ENCODE measurements at regions not wholly inside any gene's neighbourhood (a gene's known extent, or its start where the extent isn't known, plus 50 kb on each side); places are given as distances from the start of the nearest gene placed in this dataset.

DNA sequence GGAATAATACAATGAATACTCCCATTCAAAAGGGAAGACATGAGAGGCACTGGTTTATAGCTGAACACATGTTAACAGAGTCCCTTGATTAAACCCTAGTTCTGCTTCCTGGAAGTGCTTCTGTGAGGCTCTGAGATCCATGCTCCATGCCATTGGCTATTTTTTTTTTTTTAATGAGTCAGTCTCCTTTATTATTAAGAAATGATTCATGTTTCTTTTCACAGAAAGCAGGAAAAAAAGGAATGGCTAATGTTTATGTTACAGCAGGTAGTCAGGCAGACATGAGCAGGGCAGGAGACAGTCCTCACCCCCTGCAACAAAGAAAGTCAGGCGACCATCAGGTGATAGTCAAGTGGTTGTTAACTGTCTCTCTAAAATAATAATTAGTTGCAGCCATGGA, 598.7 kb downstream of the EPHA5 start:
- Histone ChIP-seq H4K20me1 (ENCODE audit: insufficient read depth, low read length) (no peaks in the 10 kb centered on the region), H3K4me2 (ENCODE audit: low read length) (no peak overlapping the region), H3K27me3 (ENCODE audit: low read depth, low read length) (no peaks in the 10 kb centered on the region), H3K9me3 (ENCODE audit: insufficient read depth, low read length) (no peaks in the 10 kb centered on the region), H3K4me3 (ENCODE audit: low read length) (no peak overlapping the region), H2AFZ (ENCODE audit: low read depth, low read length) (no peak overlapping the region), H3K9ac (ENCODE audit: low read length) (no peak overlapping the region), H3K27ac (ENCODE audit: low read length) (no peak overlapping the region), H3K36me3 (replicated peaks; ENCODE audit: low read depth, low read length) (no peaks in the 10 kb centered on the region), H3K4me1 (ENCODE audit: low read length) (no peaks in the 10 kb centered on the region), H3K79me2 (ENCODE audit: low read length) (no peaks in the 10 kb centered on the region)
- TF ChIP-seq, protein P1, sequence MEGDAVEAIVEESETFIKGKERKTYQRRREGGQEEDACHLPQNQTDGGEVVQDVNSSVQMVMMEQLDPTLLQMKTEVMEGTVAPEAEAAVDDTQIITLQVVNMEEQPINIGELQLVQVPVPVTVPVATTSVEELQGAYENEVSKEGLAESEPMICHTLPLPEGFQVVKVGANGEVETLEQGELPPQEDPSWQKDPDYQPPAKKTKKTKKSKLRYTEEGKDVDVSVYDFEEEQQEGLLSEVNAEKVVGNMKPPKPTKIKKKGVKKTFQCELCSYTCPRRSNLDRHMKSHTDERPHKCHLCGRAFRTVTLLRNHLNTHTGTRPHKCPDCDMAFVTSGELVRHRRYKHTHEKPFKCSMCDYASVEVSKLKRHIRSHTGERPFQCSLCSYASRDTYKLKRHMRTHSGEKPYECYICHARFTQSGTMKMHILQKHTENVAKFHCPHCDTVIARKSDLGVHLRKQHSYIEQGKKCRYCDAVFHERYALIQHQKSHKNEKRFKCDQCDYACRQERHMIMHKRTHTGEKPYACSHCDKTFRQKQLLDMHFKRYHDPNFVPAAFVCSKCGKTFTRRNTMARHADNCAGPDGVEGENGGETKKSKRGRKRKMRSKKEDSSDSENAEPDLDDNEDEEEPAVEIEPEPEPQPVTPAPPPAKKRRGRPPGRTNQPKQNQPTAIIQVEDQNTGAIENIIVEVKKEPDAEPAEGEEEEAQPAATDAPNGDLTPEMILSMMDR (IDR thresholded peaks at IDR 0.05; ENCODE audit: low read depth, low read length) = no peak
- no peak for TF ChIP-seq EZH2phosphoT487 (IDR thresholded peaks at IDR 0.05; ENCODE audit: low read depth)

DNA sequence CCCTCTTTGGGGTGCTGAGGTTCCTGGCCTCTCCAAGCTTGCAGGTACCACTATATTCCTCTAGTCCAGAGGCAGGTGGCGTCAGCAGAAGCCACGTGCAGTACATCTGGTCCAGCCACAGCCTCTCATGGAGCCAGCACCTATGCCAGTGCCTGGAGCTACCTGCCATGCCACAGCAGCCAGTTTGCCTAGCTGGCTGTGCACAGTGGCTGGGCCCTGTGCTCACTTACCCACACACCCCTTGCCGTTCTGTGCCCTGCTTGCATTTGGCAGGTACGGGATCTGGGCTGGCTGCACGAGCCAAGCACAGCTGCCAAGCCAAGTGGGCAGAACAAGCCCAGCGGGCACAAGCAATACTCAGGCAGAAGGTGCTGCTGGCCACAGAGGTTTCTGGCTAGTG, 601.1 kb downstream of the EPHA5 start:
- TF ChIP-seq EZH2phosphoT487 (IDR thresholded peaks at IDR 0.05; ENCODE audit: low read depth) = no peak
- TF ChIP-seq, protein P1 (IDR thresholded peaks at IDR 0.05; ENCODE audit: low read depth, low read length) = no peak
- no peaks in the 10 kb centered on the region for H3K9me3 ChIP-seq (ENCODE audit: insufficient read depth, low read length)
- no peak overlapping the region for H2AFZ ChIP-seq (ENCODE audit: low read depth, low read length)
- H3K4me3 ChIP-seq (ENCODE audit: low read length) = no peak overlapping the region
- H3K4me1 ChIP-seq (ENCODE audit: low read length) = no peaks in the 10 kb centered on the region
- no peaks in the 10 kb centered on the region for H3K27me3 ChIP-seq (ENCODE audit: low read depth, low read length)
- H3K27ac ChIP-seq (ENCODE audit: low read length) = no peak overlapping the region
- no peaks in the 10 kb centered on the region for H4K20me1 ChIP-seq (ENCODE audit: insufficient read depth, low read length)
- H3K36me3 ChIP-seq (replicated peaks; ENCODE audit: low read depth, low read length) = no peaks in the 10 kb centered on the region
- no peaks in the 10 kb centered on the region for H3K79me2 ChIP-seq (ENCODE audit: low read length)
- H3K4me2 ChIP-seq (ENCODE audit: low read length) = no peak overlapping the region
- no peak overlapping the region for H3K9ac ChIP-seq (ENCODE audit: low read length)

DNA sequence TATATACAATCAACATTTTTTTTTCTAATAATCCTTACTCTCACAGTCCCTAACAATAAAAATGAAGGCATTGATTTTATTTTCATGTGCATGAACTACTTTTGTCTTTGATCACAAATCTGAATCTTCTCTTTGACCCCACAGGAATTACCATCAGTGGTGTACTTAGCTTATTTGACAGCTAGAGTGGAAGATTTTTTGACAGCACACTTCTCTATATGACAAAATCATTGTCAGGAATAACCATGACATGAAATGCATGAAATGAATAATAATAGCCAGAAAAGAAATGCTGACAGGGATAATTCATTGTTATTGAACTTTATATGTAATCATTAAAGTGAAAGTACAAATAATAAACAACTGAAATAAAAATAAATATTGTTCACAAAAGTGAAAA, 604.2 kb downstream of the EPHA5 start:
- Histone ChIP-seq H3K36me3 (replicated peaks; ENCODE audit: low read depth, low read length) (no peaks in the 10 kb centered on the region), H3K9ac (ENCODE audit: low read length) (no peak overlapping the region), H4K20me1 (ENCODE audit: insufficient read depth, low read length) (no peaks in the 10 kb centered on the region), H3K27me3 (ENCODE audit: low read depth, low read length) (no peaks in the 10 kb centered on the region), H3K4me1 (ENCODE audit: low read length) (no peaks in the 10 kb centered on the region), H2AFZ (ENCODE audit: low read depth, low read length) (no peak overlapping the region), H3K27ac (ENCODE audit: low read length) (no peak overlapping the region), H3K4me2 (ENCODE audit: low read length) (no peak overlapping the region), H3K4me3 (ENCODE audit: low read length) (no peak overlapping the region), H3K9me3 (ENCODE audit: insufficient read depth, low read length) (no peaks in the 10 kb centered on the region), H3K79me2 (ENCODE audit: low read length) (no peaks in the 10 kb centered on the region)
- no peak for TF ChIP-seq EZH2phosphoT487 (IDR thresholded peaks at IDR 0.05; ENCODE audit: low read depth)
- TF ChIP-seq, protein P1 (IDR thresholded peaks at IDR 0.05; ENCODE audit: low read depth, low read length) = no peak

DNA sequence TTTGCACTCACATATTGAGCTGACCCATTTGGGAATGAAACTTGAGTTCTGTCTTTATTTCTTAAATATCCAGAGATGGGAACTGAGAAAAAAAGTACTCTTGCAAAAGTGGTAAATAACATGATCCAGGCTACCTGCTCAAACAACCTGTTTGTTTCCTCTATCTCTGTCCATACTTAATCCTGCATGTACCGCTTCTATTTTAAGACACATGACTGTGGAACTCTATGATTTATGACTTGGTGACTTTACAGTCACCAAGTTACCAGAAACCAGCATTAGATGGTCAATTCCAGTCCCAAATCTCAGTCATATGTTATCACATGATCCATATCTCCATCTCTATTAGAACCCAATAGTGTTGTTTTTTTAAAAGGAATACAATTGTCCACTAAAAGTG, 606.7 kb downstream of the EPHA5 start:
- Histone ChIP-seq H3K9me3 (ENCODE audit: insufficient read depth, low read length) (no peaks in the 10 kb centered on the region), H3K4me2 (ENCODE audit: low read length) (no peak overlapping the region), H3K36me3 (replicated peaks; ENCODE audit: low read depth, low read length) (no peaks in the 10 kb centered on the region), H3K27ac (ENCODE audit: low read length) (no peak overlapping the region), H3K79me2 (ENCODE audit: low read length) (no peaks in the 10 kb centered on the region), H3K9ac (ENCODE audit: low read length) (no peak overlapping the region), H4K20me1 (ENCODE audit: insufficient read depth, low read length) (no peaks in the 10 kb centered on the region), H2AFZ (ENCODE audit: low read depth, low read length) (no peak overlapping the region), H3K4me3 (ENCODE audit: low read length) (no peak overlapping the region), H3K4me1 (ENCODE audit: low read length) (no peaks in the 10 kb centered on the region), H3K27me3 (ENCODE audit: low read depth, low read length) (no peaks in the 10 kb centered on the region)
- TF ChIP-seq EZH2phosphoT487 (IDR thresholded peaks at IDR 0.05; ENCODE audit: low read depth) = no peak
- TF ChIP-seq, protein P1 (IDR thresholded peaks at IDR 0.05; ENCODE audit: low read depth, low read length) = no peak
